ENCODE measurements at regions not wholly inside any gene's neighbourhood (a gene's known extent, or its start where the extent isn't known, plus 50 kb on each side); places are given as distances from the start of the nearest gene placed in this dataset.

DNA sequence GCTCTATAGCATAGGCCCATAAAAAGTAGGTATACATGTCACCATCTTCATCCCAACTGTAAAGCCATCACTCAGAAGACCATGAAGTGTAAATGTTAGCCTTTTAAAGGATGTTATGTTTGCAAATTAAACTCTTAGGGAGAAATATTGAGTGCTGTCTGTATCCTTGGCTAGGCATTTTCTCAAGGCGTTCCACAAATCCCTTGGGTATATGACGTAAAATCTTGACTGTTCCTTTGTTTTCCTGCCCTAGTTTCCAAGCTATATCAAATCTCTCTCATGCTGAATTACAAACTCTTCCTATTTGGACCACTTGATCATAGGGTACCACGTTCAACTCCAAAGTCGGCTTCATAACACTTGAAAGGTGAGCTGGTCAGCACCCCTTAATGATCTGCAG lies 486.2 kb downstream of the HDGFL1 start:
- Histone ChIP-seq H3K27me3 (no peaks in the 10 kb centered on the region), H3K4me3 (no peak overlapping the region), H3K9me3 (no peaks in the 10 kb centered on the region), H3K36me3 (no peaks in the 10 kb centered on the region), H3K27ac (replicated peaks in 1 of 4) (no peak overlapping the region), H3K4me1 (no peaks in the 10 kb centered on the region)
- TF ChIP-seq POLR2AphosphoS5 (IDR thresholded peaks at IDR 0.05) (no peak), EP300 (IDR thresholded peaks at IDR 0.05) (no peak), POLR2A (IDR thresholded peaks at IDR 0.05; ENCODE audit: low read depth) (no peak)
- TF ChIP-seq, protein P1, sequence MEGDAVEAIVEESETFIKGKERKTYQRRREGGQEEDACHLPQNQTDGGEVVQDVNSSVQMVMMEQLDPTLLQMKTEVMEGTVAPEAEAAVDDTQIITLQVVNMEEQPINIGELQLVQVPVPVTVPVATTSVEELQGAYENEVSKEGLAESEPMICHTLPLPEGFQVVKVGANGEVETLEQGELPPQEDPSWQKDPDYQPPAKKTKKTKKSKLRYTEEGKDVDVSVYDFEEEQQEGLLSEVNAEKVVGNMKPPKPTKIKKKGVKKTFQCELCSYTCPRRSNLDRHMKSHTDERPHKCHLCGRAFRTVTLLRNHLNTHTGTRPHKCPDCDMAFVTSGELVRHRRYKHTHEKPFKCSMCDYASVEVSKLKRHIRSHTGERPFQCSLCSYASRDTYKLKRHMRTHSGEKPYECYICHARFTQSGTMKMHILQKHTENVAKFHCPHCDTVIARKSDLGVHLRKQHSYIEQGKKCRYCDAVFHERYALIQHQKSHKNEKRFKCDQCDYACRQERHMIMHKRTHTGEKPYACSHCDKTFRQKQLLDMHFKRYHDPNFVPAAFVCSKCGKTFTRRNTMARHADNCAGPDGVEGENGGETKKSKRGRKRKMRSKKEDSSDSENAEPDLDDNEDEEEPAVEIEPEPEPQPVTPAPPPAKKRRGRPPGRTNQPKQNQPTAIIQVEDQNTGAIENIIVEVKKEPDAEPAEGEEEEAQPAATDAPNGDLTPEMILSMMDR (IDR thresholded peaks at IDR 0.05), result no peak
- intact Hi-C loops (cut with DNase I), result no loop called here
- no peak for DNase-seq (ENCODE audit: extremely low spot score)
- 92% methylated on average over 4 of the region's 4 CpGs for WGBS

DNA sequence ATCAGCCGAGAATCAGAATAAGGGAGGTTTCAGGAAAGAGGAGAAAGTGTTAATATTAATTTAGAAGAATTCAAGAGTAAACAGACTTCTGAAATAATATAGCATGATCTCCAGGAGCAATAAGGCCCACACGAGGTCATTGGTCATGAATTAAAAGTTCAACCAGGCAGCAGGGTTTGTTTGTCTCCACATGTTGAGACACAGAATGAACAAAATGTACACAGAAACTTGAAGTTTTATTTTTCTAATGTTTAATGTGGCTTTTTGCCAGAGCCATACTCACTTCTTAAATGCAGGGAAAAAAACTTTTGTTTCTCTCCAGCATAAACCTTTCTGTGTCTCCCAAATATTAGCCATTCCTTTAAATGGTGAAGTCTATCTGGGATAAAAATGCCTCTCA lies 504.5 kb downstream of the HDGFL1 start:
- WGBS, result 72% methylated on average over 2 of the region's 2 CpGs
- Histone ChIP-seq H3K4me1 (no peaks in the 10 kb centered on the region), H3K27me3 (no peaks in the 10 kb centered on the region), H3K36me3 (no peaks in the 10 kb centered on the region), H3K27ac (replicated peaks in 1 of 4) (no peak overlapping the region), H3K4me3 (no peak overlapping the region), H3K9me3 (no peaks in the 10 kb centered on the region)
- TF ChIP-seq, protein P1 (IDR thresholded peaks at IDR 0.05), result no peak
- TF ChIP-seq POLR2AphosphoS5 (IDR thresholded peaks at IDR 0.05) (no peak), EP300 (IDR thresholded peaks at IDR 0.05) (no peak), POLR2A (IDR thresholded peaks at IDR 0.05; ENCODE audit: low read depth) (no peak)
- intact Hi-C loops (cut with DNase I), result no loop called here
- DNase-seq (ENCODE audit: extremely low spot score), result no peak

DNA sequence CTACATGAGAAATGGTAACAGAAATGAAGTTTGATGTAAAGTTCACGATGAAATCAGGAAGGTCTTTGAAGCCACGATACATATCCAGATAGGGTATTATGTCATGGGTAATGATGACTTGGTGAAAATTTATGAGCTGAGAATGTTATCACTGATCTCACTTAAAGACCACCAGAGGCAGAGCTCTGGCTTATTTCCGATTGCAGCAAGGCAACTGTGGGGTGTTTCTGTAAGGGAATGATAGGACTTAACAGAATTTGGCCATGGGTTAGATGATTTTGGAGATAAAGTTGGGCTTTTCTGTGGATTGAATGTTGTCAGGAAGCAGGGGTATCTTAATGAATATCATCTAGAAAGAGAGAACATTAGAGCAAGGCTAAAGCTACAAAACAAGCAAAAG lies 508.4 kb downstream of the HDGFL1 start:
- H3K27ac ChIP-seq (replicated peaks in 1 of 4), result no peak overlapping the region
- no peaks in the 10 kb centered on the region for H3K9me3 ChIP-seq
- intact Hi-C loops (cut with DNase I), result no loop called here
- no peak overlapping the region for H3K4me3 ChIP-seq
- DNase-seq (ENCODE audit: extremely low spot score), result no peak
- WGBS, result 94% methylated on average over 3 of the region's 3 CpGs
- TF ChIP-seq, protein P1 (IDR thresholded peaks at IDR 0.05), result no peak
- no peak for TF ChIP-seq POLR2A (IDR thresholded peaks at IDR 0.05; ENCODE audit: low read depth)
- TF ChIP-seq POLR2AphosphoS5 (IDR thresholded peaks at IDR 0.05), result no peak
- no peak for TF ChIP-seq EP300 (IDR thresholded peaks at IDR 0.05)
- H3K4me1 ChIP-seq, result no peaks in the 10 kb centered on the region
- no peaks in the 10 kb centered on the region for H3K27me3 ChIP-seq
- no peaks in the 10 kb centered on the region for H3K36me3 ChIP-seq

DNA sequence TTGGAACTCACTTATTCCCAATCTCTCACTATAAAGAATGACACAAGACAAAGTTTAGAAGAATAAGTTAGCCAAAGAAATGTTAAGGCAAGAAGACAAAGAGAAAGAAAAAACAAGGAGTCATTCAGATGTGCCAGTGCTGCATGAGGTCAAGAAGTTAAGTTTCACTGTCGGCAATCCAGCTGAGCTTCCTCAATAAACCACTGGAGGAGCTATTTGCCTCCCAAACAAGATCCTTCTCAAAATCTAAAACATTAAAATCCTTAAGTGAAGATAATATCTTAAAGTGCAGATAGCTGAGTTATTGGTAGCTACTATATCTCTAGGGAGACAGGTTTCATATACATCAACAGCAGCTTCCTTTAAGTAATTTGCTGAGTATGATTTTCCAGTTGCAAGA lies 512.3 kb downstream of the HDGFL1 start:
- intact Hi-C loops (cut with DNase I), result no loop called here
- no peak for TF ChIP-seq EP300 (IDR thresholded peaks at IDR 0.05)
- TF ChIP-seq POLR2A (IDR thresholded peaks at IDR 0.05; ENCODE audit: low read depth), result no peak
- no peak for TF ChIP-seq POLR2AphosphoS5 (IDR thresholded peaks at IDR 0.05)
- TF ChIP-seq, protein P1 (IDR thresholded peaks at IDR 0.05), result no peak
- no peaks in the 10 kb centered on the region for H3K4me1 ChIP-seq
- no peak overlapping the region for H3K27ac ChIP-seq (replicated peaks in 1 of 4)
- H3K9me3 ChIP-seq, result no peaks in the 10 kb centered on the region
- no peak for DNase-seq (ENCODE audit: extremely low spot score)
- no peak overlapping the region for H3K4me3 ChIP-seq
- 75% methylated on average over 1 of the region's 1 CpG for WGBS
- no peaks in the 10 kb centered on the region for H3K36me3 ChIP-seq
- no peaks in the 10 kb centered on the region for H3K27me3 ChIP-seq

DNA sequence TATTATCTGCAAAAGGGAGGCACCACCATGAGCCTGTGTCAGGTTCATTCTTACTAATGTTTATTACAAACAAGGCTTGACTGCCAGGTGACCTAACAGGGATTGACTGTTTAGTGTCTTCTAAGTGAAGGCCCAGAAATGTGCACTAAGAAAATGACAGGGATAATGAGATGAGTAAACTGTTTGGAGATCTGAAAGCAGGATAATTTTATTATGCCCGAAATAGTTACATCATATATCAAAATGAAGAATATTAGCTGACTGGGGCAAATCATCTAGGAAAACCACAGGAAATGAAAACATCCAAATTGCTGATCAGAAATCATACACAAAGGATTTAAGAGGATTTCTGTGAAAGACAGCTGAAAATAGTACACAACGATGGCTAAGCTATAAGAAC lies 516.7 kb downstream of the HDGFL1 start:
- H3K27me3 ChIP-seq, result no peaks in the 10 kb centered on the region
- 62% methylated on average over 2 of the region's 2 CpGs for WGBS

More for the DNA sequence above, 516.7 kb downstream of the HDGFL1 start:
- no peak overlapping the region for H3K4me3 ChIP-seq
- no peaks in the 10 kb centered on the region for H3K9me3 ChIP-seq
- no peaks in the 10 kb centered on the region for H3K36me3 ChIP-seq
- DNase-seq (ENCODE audit: extremely low spot score), result no peak
- intact Hi-C loops (cut with DNase I), result no loop called here
- H3K4me1 ChIP-seq, result no peaks in the 10 kb centered on the region
- TF ChIP-seq POLR2AphosphoS5 (IDR thresholded peaks at IDR 0.05), result no peak
- TF ChIP-seq POLR2A (IDR thresholded peaks at IDR 0.05; ENCODE audit: low read depth), result no peak
- TF ChIP-seq, protein P1 (IDR thresholded peaks at IDR 0.05), result no peak
- no peak overlapping the region for H3K27ac ChIP-seq (replicated peaks in 1 of 4)

All from esophagus muscularis mucosa (tissue), 4 donors.